ENCODE measurements at regions not wholly inside any gene's neighbourhood (a gene's known extent, or its start where the extent isn't known, plus 50 kb on each side); places are given as distances from the start of the nearest gene placed in this dataset.

- no peak for TF ChIP-seq CTCF (IDR thresholded peaks at IDR 0.05)
- no peak for TF ChIP-seq POLR2A (IDR thresholded peaks at IDR 0.05; ENCODE audit: low read depth)
- no peak for TF ChIP-seq POLR2AphosphoS5 (IDR thresholded peaks at IDR 0.05)
- no peak for TF ChIP-seq EP300 (IDR thresholded peaks at IDR 0.05)
These were observed 58.2 kb upstream of the LRRC8B start for GRCh38 chr1:89466307-89466930.
